Neutrophil (primary cell): ENCODE measurements at regions not wholly inside any gene's neighbourhood (a gene's known extent, or its start where the extent isn't known, plus 50 kb on each side); places are given as distances from the start of the nearest gene placed in this dataset.

Experiments used
- H3K27ac ChIP-seq: fragments of 200-600 bp; sonication (generic); 2 replicates; pipeline ENCODE4 v1.5.1; 2016; ENCODE audit warnings: mild to moderate bottlenecking, moderate library complexity
- H3K27me3 ChIP-seq: fragments of 200-600 bp; sonication (generic); 2 replicates; pipeline ENCODE4 v1.6.0; 2016; ENCODE audit warnings: mild to moderate bottlenecking
- H3K36me3 ChIP-seq: fragments of 200-600 bp; sonication (generic); 2 replicates; pipeline ENCODE4 v1.5.1; 2017
- H3K4me1 ChIP-seq, 2 experiments: fragments of 200-600 bp in 1 of 2; sonication (generic) in 1 of 2; 1 replicate in 1 of 2; 2 replicates in 1 of 2; pipeline versions ENCODE4 v1.5.1 to v1.6.1; 2013 to 2016; ENCODE audit warnings: low read depth in 1 of 2, low read length in 1 of 2, mild to moderate bottlenecking in 1 of 2, moderate library complexity in 1 of 2; ENCODE audit not compliant: control insufficient read depth in 1 of 2, insufficient read depth in 1 of 2
- H3K4me3 ChIP-seq, 2 experiments: fragments of 200-600 bp in 1 of 2; sonication (generic) in 1 of 2; 1 replicate in 1 of 2; 2 replicates in 1 of 2; pipeline ENCODE4 v1.5.1; 2013 to 2016; ENCODE audit warnings: low read depth in 1 of 2, low read length in 1 of 2, mild to moderate bottlenecking in 1 of 2, moderate library complexity in 1 of 2
- H3K9me3 ChIP-seq: fragments of 200-600 bp; sonication (generic); 2 replicates; pipeline ENCODE4 v1.5.1; 2016
- CTCF ChIP-seq: fragments of 200-600 bp; sonication (generic); IDR thresholded peaks from 2 replicates; pipeline ENCODE4 v1.5.1; 2016; ENCODE audit warnings: antibody characterized with exemption

- Histone ChIP-seq H3K9me3 (no peaks in the 10 kb centered on the region), H3K27me3 (peaks cover 3% of the 10 kb centered on the region), H3K4me3 (no peak overlapping the region), H3K36me3 (no peaks in the 10 kb centered on the region), H3K4me1 (peaks cover 18 to 20% of the 10 kb centered on the region in 2 experiments), H3K27ac (peak overlapping the region; percentile 65)
- TF ChIP-seq CTCF = no peak
Measured at GRCh38 chr2:844715-845114, 105.9 kb upstream of the SNTG2 start.

- H3K27ac ChIP-seq = no peak overlapping the region
- peaks cover 3% of the 10 kb centered on the region for H3K27me3 ChIP-seq
- no peaks in the 10 kb centered on the region for H3K36me3 ChIP-seq
- peaks cover 18 to 20% of the 10 kb centered on the region in 2 experiments for H3K4me1 ChIP-seq
- H3K4me3 ChIP-seq = no peak overlapping the region
- no peak for TF ChIP-seq CTCF
- H3K9me3 ChIP-seq = no peaks in the 10 kb centered on the region
Measured at GRCh38 chr2:842151-842803, 108.4 kb upstream of the SNTG2 start.

- H3K27ac ChIP-seq = no peak overlapping the region
- H3K36me3 ChIP-seq = no peaks in the 10 kb centered on the region
- no peak for TF ChIP-seq CTCF
- H3K9me3 ChIP-seq = no peaks in the 10 kb centered on the region
- H3K4me3 ChIP-seq = no peak overlapping the region
- H3K4me1 ChIP-seq = peaks cover 18 to 20% of the 10 kb centered on the region in 2 experiments
- peaks cover 8% of the 10 kb centered on the region for H3K27me3 ChIP-seq
Measured at GRCh38 chr2:841036-841435, 109.6 kb upstream of the SNTG2 start.

GRCh38 chr2:834233-834632, 116.4 kb upstream of the SNTG2 start:
- no peaks in the 10 kb centered on the region for H3K36me3 ChIP-seq

GRCh38 chr2:833180-833579, 117.5 kb upstream of the SNTG2 start:
- no peak overlapping the region for H3K4me3 ChIP-seq
- no peaks in the 10 kb centered on the region for H3K9me3 ChIP-seq
- H3K27me3 ChIP-seq = peaks cover 6% of the 10 kb centered on the region
- H3K27ac ChIP-seq = peak overlapping the region; percentile 19
- H3K4me1 ChIP-seq = peaks cover 3 to 10% of the 10 kb centered on the region in 2 experiments
- no peak for TF ChIP-seq CTCF
- H3K36me3 ChIP-seq = no peaks in the 10 kb centered on the region

More at GRCh38 chr2:834233-834632, 116.4 kb upstream of the SNTG2 start:
- H3K27me3 ChIP-seq = peaks cover 6% of the 10 kb centered on the region
- H3K4me1 ChIP-seq = peaks cover 3 to 10% of the 10 kb centered on the region in 2 experiments
- H3K4me3 ChIP-seq = no peak overlapping the region
- no peak for TF ChIP-seq CTCF
- no peak overlapping the region for H3K27ac ChIP-seq
- no peaks in the 10 kb centered on the region for H3K9me3 ChIP-seq
